Left colon (tissue), 2 donors: ENCODE measurements at regions not wholly inside any gene's neighbourhood (a gene's known extent, or its start where the extent isn't known, plus 50 kb on each side); places are given as distances from the start of the nearest gene placed in this dataset.
A peak's percentile ranks its signal among the peaks of the same experiment; 100 is the strongest.

ENCODE experiments used
- ATAC-seq: fragments of 200-7000 bp; cut with Tn5 transposase; one replicate; pipeline ENCODE4 v1.9.1; 2020; ENCODE audit warnings: mild to moderate bottlenecking, moderate library complexity
- DNase-seq, 2 donors: peaks; one replicate each; pipeline ENCODE4 v3.0.0-alpha.2; 2020
- intact Hi-C, 2 donors: fragments of 100-400 bp; cut with DNase I in 1 of 2; cut with micrococcal nuclease in 1 of 2; formaldehyde crosslinking; loops; one replicate each; pipeline versions ENCODE4 v1.11.2 to v1.14.0; 2022; cut with DNase I, micrococcal nuclease
- donor health status: DM: no; HTN: no; CAD: no.
- donor health status: DM: yes; HTN: yes; CAD: no.

DNA sequence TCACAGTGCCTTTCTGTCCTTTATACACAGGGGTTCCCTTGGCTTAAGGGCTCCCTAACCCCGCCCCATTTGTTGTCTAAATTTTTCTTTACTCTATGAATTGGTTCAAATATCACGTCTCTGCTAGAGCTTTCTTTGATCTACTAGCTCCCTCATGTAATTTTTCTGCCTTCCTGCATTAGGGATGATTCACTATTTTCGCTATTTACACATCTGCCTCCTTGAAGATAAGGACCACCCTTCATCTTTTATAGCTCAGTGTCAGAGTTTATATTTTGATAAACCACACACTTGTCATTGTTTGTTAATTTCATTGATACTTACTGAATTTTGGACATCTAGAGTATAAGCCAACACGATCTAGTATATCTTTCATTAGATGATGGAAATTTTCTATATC is 169.2 kb downstream of the LPIN1 start:
- no peak for DNase-seq
- ATAC-seq = no peak
- intact Hi-C loops = no loop called here

DNA sequence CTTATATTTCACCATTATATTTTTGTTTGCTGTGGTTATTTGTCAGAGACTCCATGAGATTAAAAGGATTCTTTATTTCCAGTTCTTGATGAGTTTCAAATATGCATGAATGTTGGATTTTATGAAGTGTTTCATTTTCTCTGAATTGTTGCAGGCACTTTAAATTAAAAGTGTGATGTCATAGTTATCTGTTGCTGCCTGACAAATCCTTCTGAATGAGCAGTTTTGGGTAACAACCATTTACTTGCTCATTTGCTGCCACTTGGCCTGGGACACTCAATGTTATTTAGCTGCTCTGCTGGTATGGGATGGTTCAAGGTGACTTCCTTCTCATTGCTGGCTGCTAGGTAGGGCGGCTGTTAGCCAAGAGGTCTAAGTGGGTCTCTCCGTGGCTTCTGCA is 173.5 kb downstream of the LPIN1 start:
- DNase-seq = no peak
- ATAC-seq = no peak
- intact Hi-C loops = no loop called here

DNA sequence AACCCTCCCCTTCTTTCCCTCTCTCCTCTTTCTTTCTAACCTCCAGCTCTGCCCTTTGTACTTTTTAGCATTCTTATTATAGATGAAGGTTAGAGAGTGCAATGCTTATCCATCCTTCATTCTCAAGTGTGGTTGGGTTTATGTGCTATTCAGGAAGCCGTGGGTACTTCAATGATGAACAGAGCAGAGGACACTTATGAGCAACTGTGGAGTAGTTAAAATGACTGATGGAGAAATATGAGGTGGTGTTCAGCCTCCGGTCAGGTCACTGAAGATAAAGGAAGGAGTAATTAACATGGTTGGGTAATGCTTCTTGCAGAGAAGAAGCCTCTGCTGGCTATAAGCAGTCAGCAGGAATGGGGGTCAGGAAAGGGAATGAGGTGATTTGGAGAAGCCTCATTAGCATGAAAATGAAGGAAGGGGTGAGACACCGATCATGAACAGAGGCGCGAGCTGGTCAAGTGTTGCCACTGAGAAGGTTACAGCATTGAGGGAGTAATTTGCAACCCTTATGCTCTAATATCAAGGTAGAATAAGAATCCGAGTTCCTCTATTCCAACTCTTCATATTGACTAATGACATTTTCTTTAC is 174.7 kb downstream of the LPIN1 start:
- intact Hi-C loops = no loop called here
- DNase-seq (no peak), ATAC-seq (no peak)

DNA sequence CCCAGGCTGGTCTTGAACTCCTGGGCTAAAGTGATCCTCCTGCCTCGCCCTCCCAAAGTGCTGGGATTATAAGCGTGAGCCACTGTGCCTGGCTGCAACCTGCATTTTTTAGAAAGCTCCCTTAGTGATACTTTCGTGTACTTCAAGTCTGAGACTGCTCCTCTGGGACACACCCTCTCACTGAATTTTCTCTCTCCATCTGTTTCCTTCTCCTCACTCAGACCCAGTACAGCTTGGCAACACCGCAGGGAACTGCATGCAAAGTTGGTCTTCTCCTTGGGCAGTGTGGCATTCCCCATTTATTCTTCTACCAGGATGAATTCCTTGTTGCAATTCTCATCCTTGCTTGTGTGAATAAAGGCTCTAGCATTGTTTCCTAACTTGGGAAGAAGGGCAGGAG is 175.9 kb downstream of the LPIN1 start:
- intact Hi-C loops = no loop called here
- ATAC-seq (no peak), DNase-seq (no peak)

DNA sequence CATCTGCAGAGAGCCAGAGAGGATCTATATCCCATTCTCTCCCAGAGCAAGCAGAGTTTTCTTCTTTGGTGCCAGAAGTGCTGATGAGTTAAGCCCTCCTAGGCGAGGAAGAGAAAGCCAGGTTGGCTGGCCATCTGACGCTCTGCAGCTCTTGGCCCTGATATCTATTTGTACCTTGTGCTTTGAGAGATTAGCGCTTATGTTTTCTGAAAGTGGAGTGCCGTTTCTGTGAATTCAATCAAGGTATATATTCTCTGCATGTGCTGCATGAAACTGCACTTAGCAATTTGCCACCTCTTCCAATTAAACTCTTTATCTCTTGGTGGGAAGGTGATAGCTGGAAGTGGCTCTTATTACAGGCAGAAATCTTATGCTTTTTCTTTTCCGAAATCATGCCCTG is 177.5 kb downstream of the LPIN1 start:
- DNase-seq (no peak), ATAC-seq (no peak)
- intact Hi-C loops = no loop called here

DNA sequence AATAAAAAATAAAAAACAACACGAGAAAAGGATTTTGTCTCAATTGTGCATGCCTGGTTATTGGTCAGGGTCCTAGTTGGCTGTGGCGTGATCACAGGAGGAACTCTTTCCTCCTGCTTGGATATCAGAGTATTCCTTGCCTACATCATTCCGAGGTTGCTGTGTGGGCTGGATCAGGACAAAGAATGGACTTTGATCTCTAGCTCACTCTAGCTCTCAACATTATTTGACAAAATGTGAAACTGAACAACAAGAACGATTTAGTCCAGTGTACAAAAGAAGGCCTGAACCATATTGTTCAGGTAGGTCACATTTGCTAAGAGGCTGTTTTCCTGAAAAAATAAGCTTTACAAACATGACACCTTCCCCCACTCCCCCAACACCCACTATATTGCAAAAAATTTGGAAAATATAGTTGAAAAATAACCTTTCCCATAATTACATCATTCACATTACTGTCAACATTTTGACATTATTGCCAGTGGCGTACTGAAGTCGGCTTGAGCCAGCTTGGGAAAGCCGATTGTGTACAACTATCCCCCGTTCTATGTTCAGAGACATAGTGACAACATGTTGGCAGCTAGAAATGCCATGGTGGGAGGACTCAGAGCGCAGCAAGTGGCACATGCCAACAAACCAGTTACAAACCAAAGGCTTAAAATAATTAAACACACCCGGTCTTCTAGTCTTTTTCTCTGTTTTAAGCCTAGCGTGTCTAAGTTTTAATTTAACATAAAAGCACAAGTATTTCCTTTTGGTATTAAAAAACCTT is 179.0 kb downstream of the LPIN1 start:
- DNase-seq = no peak
- no peak for ATAC-seq

DNA sequence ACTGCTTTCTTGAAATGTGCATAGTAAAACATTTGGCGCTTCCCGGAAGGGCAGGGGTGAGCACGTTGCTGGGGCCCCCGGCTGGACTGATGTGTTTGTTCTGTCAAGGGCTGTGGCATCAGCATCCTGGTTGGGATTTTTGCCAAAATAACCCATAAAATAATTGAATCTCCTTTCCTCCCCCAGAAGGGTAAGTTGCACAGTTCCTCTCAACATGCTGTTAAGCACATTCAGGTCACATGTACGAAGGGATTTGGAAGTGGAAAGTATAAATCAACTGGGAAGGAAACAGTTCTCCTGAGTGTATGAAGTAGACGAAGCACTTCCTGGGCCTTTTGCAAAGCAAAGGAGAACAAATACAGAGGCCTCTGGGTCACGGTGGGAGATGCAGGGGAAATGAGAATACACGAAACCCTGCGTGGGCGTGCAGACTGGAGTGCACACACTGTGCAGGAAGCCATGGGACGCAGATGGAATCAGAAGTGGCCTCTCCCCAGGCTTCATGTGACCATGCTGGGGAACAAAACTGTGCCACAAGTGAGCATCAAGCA is 183.9 kb downstream of the LPIN1 start:
- intact Hi-C loops = no loop called here
- ATAC-seq (no peak), DNase-seq (peak; percentile 27 to 38)

More for the DNA sequence above, 179.0 kb downstream of the LPIN1 start:
- intact Hi-C loops = no loop called here

DNA sequence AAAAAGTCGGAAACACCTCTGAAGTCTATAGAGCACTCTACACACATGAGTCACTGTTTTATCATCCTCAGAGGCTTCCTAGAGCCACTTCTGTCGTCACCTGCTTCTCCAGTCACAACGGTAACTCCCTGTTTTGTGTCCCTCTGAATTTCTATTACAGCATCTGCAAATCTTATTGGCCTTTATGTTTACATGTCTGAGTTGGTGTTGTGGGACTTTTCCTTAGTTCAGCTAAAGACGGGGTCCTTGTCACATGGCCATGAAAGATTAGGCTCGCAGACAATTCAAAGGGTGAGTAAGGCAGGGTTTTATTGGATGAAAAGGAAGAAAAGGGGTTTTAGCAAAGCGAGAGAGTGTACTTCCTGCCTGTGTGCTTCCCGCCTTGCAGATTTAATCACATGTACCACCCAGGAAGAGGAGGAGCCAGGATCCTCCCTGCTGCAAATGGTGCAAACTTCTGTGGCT is 185.6 kb downstream of the LPIN1 start:
- DNase-seq (no peak), ATAC-seq (no peak)
- intact Hi-C loops = no loop called here

DNA sequence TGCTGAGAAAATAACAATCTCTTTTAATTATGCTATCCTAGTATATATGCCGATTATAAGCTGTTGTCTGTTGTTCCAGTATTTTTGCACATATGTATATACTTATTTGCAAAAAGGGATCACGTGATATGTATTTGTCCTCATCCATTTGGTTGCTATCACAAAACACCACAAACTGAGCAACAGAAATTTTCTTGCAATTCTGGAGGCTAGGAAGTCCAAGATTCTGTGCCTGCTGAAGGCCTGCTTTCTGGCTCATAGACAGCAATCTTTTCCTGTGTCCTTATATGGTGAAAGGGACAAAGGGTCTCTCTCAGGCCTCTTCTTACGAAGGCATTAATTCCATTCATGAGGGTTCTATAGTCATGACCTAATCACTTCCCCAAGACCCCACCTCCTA is 186.5 kb downstream of the LPIN1 start:
- DNase-seq (no peak), ATAC-seq (no peak)
- intact Hi-C loops = no loop called here

DNA sequence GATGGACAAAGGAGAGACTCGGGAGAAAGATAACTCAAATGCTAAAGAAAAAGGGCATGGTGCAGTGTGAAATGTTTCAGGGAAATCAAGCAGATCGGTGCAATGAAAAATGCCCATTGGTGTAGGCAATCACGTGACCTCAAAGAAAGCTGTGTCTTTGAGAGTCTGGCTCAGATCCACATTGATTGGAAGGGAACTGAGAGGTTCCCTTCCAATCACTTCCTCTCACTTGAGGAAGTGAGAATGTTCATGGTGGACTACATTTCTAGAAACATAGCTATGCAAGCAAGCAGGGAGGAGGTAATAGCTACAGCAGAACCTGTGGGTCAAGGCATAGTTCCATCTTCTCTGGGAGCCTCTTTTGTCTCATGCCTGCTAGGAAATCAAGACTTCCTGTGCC is 187.4 kb downstream of the LPIN1 start:
- no peak for ATAC-seq
- intact Hi-C loops = no loop called here
- no peak for DNase-seq

DNA sequence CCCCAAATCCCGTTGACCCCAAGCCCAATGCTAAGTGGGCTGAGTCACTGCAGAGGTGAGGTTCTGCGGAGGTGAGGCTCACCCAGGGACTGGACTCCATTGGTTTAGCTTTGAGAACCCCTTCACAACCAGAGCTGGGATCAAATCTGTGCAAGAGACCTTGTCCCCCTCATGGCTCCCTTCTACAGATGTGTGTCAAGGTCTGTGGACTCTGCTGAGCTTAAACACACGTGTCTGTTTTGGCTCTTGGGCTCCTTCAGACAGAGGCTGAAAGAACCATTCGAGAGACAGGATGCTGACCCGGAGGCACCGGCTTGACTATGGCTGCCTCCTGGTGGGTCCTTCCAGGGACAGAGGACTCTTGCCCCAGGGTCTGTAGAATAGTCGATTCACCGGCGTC is 190.3 kb downstream of the LPIN1 start:
- intact Hi-C loops = no loop called here
- no peak for DNase-seq
- ATAC-seq = no peak

DNA sequence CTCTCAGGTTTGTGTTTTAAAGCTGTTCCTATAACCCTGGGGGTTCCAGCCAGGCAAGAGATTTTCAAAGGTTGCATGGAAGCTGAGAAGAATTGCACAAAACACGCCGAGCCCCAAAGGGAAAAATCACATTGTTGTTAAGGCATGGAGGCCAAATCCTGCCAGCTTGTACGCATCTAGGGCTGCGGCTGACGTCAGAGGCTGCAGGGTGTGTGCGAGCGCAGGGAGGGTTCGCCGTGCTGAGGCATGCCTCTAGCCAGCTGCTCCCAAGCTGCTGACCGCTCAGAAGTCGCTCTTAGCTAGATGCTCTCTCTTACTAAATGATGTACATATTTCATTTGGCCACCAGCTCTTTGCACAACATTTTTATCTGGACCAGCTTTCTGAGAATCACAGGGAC is 191.8 kb downstream of the LPIN1 start:
- intact Hi-C loops = no loop called here
- peak; percentile 38 to 48 for DNase-seq
- ATAC-seq = no peak

DNA sequence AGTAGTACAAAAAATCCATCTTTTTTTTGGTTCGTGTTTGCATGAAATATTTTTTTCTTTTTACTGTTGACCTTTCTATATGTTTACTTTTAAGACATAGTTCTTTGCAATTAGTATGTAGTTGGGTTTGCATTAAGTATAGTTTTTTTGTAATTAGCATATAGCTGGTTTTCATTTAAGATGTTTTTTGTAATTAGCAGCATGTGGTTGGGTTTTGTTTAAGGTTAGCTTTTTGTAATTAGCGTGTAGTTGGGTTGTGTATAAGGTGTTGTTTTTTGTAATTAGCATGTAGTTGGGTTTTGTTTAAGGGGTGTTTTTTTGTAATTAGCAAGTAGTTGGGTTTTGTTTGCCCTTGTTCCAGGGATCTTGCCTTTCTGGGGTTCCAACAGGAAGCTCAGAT is 193.1 kb downstream of the LPIN1 start:
- no peak for ATAC-seq
- intact Hi-C loops = no loop called here

DNA sequence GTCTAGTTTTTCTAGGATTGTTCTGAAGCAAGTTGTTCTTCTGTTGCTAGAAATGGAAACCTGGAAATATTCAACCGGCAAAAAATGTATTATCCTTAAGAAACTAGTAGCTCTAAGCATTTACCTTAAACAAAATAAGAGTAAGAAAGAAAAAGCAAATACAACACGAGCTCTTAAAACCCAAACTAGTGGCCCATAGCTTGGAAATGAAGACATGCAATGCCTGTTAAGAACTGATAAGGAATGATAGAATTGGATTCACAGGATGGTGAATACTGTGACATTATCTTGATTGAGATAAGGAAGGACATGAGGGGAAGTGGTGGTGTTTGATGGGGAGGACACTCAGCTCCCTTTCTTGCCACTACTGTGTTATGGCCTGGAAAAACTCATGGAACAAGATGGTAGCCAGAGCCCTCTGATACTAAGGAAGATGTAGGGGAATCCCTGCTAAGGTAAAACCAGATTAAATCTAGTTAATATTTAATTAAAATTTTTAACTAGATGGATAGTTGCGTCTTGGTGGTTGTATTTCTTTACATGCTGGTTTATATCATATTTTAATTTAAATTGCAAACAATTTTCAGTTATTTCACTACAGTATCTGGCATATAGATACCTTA is 193.8 kb downstream of the LPIN1 start:
- no peak for ATAC-seq
- intact Hi-C loops = no loop called here

More for the DNA sequence above, 193.1 kb downstream of the LPIN1 start:
- no peak for DNase-seq

DNA sequence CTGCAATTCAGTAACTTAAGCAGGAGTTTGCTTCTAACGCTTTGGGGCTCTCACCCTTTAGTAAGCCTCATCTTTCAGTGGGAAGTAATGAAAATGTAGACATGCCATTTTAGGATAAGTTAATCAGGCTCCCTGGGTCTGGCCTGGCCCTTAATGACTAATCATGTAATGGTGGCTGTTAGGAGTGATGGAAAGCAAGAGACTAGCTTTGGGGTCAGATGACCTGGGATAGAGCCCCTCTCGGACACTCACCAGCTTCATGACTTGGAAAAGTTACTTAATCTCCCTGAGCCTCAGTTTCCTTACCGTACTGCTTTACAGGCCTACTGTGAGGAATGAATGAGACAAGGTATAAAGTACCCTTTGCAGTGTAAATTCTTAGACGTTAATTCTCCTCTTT is 194.4 kb downstream of the LPIN1 start:
- ATAC-seq (no peak), DNase-seq (no peak)
- intact Hi-C loops = no loop called here

More for the DNA sequence above, 193.8 kb downstream of the LPIN1 start:
- no peak for DNase-seq

DNA sequence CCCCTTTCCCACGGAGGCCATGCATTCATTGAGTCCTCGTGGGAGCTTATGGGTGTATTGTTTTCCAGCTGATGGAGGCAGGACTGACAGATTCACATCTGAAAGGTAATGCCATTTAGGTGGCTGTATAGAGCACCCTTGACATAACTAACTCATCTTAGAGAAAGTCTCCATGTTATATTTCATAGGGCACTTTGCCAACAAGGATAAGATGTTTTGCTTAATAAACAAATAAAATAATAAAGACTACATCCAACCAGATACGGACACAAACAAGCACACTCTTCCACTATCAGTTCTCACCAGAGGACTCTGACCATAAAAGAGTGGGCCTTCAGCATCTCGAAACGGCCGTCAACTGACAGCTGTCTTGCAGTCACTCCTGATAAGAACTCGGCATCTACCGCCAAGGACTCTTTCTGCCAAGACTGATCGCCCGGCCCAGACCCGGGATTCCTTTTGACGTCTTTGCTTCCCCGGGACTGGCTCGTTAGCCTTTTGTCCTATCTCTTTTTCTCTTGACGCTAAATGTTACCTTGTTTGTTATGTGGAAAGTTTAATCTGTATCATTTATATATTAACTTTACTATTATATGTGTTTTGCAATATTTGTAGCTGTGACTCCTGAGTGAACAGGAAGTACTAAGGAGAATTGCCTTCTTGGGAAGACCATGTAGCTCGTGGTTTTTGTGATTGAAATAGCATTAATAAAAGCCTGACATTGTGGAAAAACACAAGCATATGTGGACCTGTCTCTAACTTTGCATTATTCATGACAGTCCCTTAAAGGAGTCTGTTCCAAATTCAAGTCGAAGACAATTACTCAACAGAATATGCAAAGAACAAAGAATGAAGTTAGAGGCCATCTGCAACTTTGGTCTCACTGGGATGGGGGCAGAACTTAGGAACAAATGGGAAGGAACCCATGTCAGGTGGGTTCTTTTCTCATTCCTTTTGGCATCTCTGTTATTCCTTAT is 195.1 kb downstream of the LPIN1 start:
- DNase-seq (no peak), ATAC-seq (no peak)
- intact Hi-C loops = no loop called here

DNA sequence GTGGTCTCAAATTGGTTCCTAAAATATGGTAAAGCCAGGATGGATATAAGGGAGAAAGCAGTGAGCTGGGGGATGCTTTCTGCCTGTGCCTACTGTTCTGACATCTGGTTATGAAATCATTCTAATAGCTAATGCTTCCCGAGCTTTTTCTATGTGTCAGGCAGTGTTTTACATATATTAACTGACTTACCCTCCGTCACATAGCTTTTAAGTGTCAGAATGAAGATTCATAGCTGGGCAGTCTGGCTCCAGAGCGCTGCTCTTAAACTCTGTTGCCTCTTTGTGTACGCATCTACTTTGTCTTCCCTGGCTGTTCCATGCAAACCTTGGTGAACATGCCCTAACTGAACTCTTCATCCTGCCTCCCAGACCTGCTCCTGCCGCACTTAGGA is 195.7 kb downstream of the LPIN1 start:
- DNase-seq (no peak), ATAC-seq (no peak)
- intact Hi-C loops = no loop called here

DNA sequence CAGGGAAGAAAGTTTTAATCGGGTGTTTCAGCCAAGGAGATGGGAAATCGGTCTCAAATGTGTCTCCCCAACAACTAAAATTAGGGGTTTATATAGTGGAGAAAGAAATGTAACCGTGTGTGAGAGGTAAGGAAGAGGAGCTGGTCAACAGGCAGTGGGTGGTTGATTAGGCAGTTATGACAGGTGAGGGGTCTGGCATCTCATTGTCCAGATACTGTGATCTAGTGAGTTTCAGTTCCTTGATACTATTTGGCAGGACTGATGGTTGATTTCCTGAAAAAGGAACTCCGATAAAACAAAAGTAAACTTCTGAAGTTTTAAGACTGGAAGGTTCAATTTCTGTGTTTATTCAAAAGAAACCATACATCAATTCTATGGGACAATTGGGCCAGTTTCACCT is 197.9 kb downstream of the LPIN1 start:
- ATAC-seq (no peak), DNase-seq (no peak)
- intact Hi-C loops = no loop called here
